ENCODE measurements at regions not wholly inside any gene's neighbourhood (a gene's known extent, or its start where the extent isn't known, plus 50 kb on each side); places are given as distances from the start of the nearest gene placed in this dataset.

DNA sequence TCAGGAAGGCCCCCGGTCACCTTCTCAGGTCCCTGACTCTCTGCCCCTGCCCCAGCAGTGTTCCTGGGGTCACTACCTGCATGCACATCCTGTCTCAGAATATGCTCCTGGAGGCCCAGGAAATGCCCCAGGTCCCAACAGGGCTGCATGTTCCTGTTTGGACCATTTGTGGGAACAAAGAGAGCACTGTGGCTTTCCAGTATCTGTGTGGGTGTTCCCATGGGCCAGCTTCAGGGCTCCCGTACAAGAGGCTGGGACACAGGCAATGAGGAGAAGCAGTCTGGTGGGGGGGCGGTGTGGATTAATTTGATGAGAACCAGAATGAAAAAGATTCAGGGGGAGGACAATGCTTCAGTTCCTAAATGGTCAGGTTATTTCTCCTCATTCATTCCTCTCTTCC is 61.5 kb upstream of the GGTLC1 start:
- DNase-seq: no peak

DNA sequence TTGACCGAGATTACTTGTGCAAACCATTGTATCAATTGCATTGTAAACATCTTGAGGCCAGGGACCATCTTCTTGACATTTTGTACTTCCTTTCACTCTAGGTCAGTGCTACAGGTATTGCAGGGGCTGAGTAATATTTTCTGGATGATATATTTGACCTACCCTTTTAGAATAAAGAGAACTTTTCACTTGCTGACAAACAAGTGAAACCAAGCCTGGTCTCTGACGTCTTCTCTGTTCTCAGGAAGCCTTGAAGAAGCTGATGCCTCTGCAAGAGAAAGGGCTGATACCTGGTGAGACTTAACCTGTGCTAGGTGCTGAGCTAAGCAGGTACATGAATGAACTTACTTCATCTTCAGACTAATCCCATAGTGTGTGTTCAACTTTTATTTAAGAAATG is 60.5 kb upstream of the GGTLC1 start:
- DNase-seq: no peak

DNA sequence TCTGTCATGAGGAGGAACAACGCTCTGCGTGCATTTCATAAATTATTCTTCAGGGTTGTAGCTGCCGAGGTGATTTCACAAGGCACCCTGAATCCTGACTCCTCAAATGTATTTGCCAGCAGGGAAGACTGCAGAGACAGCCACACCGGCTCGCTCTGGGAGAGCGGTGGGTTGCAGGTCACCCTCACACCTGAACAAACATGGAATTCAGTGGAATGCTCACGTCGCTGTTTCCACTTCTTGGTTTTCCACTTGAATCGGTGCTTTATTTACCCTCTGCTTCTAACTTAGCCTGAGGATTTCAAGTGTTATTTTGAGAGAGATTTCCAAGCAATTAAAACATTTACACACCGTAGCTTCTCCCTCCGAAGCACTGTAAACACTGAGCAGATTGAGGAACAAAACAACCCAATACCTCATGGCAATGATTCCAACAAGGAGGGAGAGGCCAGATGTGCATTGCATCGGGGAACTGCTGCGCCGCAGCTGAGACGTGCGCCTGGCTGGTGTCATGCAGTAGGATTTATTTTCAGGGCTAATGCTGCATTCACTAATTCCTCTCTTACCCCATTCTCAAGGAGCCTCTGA is 59.5 kb upstream of the GGTLC1 start:
- no peak for DNase-seq

DNA sequence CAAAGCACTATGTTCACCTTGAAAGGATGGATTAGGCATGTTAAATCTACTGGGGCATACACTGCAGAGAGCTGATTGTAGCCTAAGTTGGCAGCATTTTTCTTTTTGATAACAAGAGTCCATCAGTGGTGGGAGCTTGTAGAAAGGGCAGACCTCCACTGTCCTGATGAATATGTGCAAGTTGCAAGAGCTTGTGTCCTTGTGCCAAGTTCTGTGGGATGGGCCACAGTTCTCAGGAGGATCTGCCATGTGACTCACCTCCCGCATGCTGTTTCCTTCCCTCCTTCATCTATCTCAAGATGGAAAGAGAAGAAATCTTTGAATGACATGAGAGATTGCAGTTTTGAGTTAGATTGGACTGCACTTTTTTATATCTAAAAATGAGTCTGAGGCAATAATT is 58.3 kb upstream of the GGTLC1 start:
- DNase-seq: no peak

DNA sequence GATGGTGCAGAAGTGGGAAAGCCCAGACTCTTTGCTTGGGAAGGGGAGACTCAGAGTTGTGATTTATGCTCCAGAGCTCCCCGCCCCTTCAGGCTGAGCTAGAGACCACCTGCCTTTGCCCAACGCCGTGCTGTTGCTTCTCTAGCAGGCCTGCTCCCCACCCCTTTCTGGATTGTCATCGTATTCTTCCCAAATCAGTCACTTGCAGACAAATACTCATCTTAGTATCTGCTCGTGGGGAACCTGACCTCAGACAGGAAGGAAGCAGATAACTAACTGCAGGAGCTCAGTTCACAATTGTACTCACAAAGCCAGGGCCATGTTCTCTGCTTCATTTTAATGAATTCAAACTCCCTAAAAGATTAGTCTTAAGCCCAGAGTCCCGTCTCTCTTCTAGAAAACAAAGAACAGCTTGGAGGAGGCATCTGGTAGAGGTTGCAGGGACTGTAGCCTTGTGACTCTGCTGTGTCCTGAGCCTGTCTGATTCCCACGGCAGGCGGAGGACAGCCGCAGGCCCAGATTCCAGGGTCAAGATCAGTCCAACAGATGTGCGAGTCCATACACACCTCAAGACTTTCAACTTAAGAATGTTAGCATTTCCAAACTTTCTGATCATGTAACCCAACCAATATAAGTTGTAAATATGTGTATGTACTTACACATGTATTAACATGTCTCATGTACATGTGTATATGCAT is 57.2 kb upstream of the GGTLC1 start:
- no peak for DNase-seq

DNA sequence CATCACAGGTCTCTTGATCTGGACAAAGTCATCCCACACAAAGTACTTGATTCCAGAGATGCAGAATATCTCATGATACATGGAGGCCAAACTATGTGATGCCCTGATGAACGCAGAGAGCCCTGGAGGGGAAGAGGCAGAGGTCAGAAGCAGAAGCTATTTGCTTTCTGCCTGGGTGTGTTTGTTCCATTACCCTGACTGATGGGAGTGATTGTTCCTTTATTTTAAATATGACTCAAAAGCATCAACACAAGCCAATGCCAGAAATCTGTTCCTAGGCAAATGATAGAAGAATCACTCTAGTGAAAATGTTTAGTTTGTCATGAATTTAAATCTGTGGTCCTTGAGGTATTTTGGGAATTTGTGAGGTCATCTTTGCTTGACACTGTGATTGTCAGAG is 54.7 kb upstream of the GGTLC1 start:
- no peak for DNase-seq

DNA sequence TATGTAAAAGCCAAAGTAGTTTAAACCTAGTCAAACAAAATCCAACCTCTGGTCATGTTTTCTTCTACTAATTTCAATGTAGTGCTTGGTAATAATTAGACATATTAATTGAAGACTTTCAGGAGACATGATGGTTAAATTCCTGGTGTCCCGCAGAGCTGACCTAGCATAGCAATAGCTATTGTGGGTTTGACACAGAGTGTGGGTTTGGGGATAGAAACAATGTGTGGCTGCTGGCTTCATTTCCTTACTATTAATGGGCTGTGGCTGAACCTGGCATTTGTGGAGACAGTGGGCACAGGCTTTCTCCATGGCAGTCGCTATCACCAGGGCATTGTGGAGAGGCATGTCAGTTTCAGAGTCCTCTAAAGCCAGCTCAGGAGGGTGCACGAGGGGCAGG is 54.1 kb upstream of the GGTLC1 start:
- DNase-seq: no peak

DNA sequence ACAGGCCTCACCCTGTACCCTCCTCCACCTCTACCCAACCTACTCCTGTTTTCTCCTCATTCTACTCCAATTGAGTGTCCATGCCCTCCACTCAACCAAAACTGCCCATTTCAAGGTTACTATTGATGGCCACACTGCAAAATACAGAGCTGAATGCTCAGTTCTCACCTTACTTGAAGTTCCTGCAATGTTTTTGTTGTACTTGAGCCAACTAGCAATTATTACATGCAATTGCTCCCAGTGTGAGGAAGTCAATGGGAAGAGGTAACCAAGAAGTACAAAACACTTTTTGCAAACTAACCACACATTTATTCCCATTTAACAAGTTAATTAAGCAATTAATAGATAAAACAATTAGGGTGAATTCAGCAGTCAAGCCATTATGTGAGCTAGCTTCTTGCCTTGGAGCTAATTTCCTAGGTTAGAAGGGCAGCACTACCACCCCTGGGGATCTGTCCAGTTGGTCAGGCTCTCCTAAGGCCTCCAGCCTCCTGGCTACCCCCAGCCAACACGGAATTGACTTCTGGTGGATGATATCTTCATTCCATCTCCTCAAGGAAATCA is 52.4 kb upstream of the GGTLC1 start:
- no peak for DNase-seq

DNA sequence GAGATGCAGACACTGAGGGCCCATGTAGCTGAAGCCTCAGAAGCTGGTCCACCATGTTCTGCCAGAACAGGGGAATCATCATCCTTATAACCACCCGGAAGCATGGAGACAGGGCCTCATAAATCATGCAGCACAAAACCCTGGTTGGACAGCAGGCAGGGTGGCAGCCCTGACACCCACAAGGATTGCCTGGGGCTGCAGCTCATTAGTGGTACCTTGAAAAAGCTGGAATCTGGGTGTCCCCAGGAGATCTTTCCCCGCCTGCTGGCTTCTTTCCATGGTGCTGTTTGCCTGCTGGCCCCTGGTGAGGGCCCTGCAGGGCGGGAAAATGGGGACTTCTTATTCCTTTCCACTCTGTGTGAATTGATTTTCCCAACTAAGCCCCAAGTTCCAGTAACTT is 50.6 kb upstream of the GGTLC1 start:
- DNase-seq: no peak
